ENCODE measurements at regions not wholly inside any gene's neighbourhood (a gene's known extent, or its start where the extent isn't known, plus 50 kb on each side); places are given as distances from the start of the nearest gene placed in this dataset.

DNA sequence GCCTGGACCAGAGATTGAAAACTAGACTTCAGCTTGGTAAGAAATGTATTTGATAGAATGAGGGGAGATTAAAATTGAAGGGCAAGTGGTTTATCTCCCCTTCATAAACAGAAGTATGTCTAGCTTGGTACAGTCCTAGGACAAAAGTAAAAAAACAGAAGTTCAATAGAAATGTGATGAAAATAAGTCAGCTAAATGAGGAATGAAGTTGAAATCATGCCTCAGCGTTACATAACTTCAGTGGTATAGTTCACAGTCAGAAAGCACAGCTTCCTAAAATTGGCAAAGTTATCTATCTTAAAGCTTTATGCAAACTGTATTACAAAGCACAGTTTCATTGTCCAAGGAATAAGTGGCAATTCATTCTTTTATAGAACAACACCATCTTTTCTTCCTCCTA lies 90.2 kb upstream of the SYT10 start:
- TF ChIP-seq CTCF (IDR thresholded peaks at IDR 0.05; ENCODE audit: insufficient read depth, low read depth, low read length) (no peak), EZH2 (IDR thresholded peaks at IDR 0.05; ENCODE audit: insufficient read depth, low read length) (no peak)

All from astrocyte (in vitro differentiated cells and primary cell).